Hepatocyte (in vitro differentiated cells): ENCODE measurements at regions not wholly inside any gene's neighbourhood (a gene's known extent, or its start where the extent isn't known, plus 50 kb on each side); places are given as distances from the start of the nearest gene placed in this dataset.

Experiments used
- CTCF ChIP-seq: fragments of 200-600 bp; sonication (generic); IDR thresholded peaks from 2 replicates; pipeline ENCODE4 v1.5.1; 2016; ENCODE audit warnings: antibody characterized with exemption, mild to moderate bottlenecking; ENCODE audit not compliant: poor library complexity
- EZH2 ChIP-seq: fragments of 200-600 bp; sonication (generic); IDR thresholded peaks from 2 replicates; pipeline ENCODE4 v1.6.1; 2016; ENCODE audit warnings: antibody characterized with exemption, mild to moderate bottlenecking, borderline replicate concordance
- EZH2phosphoT487 ChIP-seq: fragments of 200-600 bp; sonication (generic); IDR thresholded peaks from one replicate; pipeline ENCODE4 v1.6.1; 2018; ENCODE audit warnings: antibody characterized with exemption, mild to moderate bottlenecking, low read depth, moderate library complexity; ENCODE audit not compliant: unreplicated experiment, severe bottlenecking

GRCh38 chr7:17140406-17140805 lies 158.0 kb upstream of the AHR start:
- TF ChIP-seq CTCF: no peak
- no peak for TF ChIP-seq EZH2
- no peak for TF ChIP-seq EZH2phosphoT487
